T-helper 22 cell (primary cell): ENCODE measurements at regions not wholly inside any gene's neighbourhood (a gene's known extent, or its start where the extent isn't known, plus 50 kb on each side); places are given as distances from the start of the nearest gene placed in this dataset.
"Not testable (repeated sequence)": the region's sequence is repeated elsewhere in the genome, so short reads cannot be mapped to it uniquely, and the experiment has no call there.

Experiments used
- DNase-seq: peaks from one replicate; pipeline ENCODE4 v3.0.0-alpha.2; 2020; ENCODE audit warnings: low read depth

- no peak for DNase-seq
Measured at GRCh38 chr10:78210976-78211375, 177.3 kb downstream of the RPS24 start.

- DNase-seq = no peak
Measured at GRCh38 chr10:78211561-78212051, 177.9 kb downstream of the RPS24 start.

- no peak for DNase-seq
Measured at GRCh38 chr10:78212060-78212785, 178.6 kb downstream of the RPS24 start.

DNA sequence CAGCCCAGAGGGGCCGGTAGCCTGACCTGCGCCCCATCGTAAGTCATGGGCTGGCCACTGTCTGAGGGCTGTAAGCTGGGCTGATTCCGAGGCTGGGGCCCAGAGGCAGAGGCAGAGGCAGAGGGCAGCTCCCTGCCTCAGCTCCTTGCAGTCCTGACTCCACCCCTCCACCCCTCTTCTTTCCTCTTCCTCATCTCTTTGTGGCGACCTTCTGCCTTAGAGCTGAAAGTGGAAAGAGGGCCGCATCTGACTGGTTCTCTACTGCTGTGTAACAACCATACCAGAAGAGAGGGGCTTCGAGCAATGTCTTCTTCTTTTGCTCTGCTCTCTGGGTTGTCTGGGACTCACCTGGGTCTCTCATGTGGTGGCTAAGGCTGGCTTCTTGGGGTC, 179.1 kb downstream of the RPS24 start:
- no peak for DNase-seq

DNA sequence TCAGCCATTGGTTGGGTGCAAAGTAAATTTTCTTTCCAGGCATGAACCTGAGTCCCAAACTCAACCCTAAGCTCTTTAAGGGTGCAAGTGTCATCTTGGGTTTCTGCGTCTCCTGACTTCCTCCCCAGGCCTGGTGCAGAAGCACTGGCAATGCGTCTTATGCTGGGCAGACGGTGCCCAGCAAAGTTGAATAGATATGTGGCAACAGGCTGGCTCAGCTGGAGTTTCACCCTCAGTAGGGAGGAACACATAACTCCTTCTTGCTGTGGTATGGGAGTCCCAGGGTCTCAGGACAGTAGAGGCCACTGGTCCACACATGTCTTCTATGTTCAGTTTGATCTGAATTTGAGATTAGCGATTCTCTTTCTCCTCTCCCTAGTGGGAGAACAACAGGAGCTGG, 181.3 kb downstream of the RPS24 start:
- DNase-seq = no peak

DNA sequence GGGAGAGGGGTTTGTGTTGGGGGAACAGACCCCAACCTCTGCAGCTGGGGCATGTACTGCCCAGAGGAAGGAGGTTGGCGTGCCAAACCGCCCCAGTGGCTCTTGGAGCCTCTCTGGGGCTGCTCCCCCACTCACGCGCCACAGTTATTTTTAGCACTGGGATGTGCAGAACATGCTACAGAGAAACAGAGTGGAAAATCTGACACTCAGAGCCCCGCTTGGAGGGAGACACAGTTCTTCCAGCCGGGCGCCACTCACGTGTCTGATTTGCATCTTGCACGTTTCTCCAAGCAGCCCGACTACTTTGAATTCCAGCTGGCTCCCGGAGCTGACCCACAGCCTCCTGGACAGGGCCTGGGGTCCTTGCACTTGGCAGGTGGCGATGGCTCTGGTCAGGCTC, 182.0 kb downstream of the RPS24 start:
- no peak for DNase-seq

DNA sequence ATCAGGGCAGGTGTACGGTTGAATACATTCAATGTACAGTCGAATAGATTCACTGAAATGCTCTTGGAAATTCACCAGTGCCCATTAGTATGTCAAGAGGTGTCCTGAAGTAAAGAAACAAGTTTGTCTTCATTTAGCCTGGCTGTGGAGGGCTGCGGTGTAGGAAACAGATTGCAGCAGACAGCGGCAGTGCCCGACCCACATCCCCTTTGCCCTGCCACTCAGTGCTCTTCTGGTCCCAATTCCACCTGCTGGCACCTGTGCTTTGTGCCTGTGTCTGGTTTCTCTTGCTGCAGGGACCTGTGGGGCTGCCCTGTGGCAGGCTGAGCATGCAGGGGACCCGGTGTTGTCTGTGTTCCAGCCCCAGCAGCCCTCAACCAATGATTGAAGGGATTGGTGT, 183.7 kb downstream of the RPS24 start:
- no peak for DNase-seq

GRCh38 chr10:78218798-78219490, 185.3 kb downstream of the RPS24 start:
- DNase-seq = no peak

DNA sequence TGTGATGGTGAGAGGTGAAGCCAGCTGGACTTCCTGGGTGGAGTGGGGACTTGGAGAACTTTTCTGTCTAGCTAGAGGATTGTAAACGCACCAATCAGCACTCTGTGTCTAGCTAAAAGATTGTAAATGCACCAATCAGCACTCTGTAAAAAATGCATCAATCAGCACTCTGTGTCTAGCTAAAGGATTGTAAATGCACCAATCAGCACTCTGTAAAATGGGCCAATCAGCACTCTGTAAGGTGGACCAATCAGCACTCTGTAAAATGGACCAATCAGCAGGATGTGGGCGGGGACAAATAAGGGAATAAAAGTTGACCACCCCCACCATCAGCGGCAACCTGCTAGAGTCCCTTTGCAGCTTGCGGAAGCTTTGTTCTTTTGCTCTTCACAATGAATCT, 185.9 kb downstream of the RPS24 start:
- not testable (repeated sequence) for DNase-seq

DNA sequence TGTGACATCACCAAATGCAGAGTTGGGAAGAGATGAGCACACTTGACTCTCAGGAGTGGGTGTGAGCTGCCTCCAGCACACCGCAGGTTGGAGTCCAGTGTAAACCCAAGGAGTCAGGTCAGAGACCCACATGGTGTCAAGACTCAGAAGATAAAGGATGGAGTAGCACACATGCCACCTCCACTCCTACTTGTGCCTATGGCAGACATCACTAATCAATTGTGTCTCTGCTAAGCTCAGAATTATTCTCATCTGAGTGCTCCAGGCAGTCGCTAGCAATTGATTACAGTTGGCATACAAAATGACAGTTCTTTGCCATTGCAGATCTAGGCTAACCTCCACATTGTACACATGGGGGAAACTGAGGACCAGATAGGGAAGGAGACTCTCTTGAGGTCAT, 187.1 kb downstream of the RPS24 start:
- no peak for DNase-seq

GRCh38 chr10:78222096-78222790, 188.6 kb downstream of the RPS24 start:
- no peak for DNase-seq

DNA sequence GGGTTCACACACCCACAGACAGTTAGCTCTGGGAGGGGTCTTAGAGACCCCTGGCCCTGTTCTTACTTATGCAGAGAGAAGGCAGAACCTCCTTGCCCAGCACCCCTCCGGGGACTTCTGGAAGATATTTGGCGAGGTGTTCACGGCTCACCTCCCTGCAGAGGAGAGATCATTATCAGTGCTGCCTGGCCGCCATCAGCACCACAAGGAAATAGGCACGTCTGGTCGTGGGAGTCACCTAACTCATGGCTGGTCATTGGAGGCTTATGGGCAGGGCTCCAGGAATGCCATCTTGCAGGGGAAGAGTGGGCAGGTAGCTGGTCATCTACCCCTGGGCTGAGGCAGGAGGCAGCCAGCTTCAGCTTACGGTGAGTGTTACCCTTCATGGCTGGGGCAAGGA, 189.4 kb downstream of the RPS24 start:
- no peak for DNase-seq

- DNase-seq = no peak
Measured at GRCh38 chr10:78224602-78225001, 190.9 kb downstream of the RPS24 start.

- no peak for DNase-seq
Measured at GRCh38 chr10:78225594-78225993, 191.9 kb downstream of the RPS24 start.

DNA sequence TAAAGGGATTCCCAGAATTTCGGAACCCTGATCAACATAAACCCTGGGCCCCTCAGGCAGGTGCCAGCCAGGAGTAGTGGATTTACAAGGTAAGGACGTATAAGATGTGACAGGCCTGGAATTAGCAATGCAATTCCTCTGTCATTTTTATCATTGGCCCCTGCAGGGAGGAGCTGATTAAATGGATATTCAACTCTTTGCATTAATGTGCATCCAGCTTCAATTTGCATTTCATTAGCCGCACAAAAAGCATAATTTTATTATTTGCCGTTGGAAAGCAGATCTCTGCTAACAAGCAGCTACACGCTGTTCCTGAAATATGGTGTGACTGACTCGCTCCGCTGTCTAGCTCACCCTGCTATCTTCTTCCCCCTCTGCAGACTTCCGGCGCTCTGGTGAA, 195.8 kb downstream of the RPS24 start:
- no peak for DNase-seq

DNA sequence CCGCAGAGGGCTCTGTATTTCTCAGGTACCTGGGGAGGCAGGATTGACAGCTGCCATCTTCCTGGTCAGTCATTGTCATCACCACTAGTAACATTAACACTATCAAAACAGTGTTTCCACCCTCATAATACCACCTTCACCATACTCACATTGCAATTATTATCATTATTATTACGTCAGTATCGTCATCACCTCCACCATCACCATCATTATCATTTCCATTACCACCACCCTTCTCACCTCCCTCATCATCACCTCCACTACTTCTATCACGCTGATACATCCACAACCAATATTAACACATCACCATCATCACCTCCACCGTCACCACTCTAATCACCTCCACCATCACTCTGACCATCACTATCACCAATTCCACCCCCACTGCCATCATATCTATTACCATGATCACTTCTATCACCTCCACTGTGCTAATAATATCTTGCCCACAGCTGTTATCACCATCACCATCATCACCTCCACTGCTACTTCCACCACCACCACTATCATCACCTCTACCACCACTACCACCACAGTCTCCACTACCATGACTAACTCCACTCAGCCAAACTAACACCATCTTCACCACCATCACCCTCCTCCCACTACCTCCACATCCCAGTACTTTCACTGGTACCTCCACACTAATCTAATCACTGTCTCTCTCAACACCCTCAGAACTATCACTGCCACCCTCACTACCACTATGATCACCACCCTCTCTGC, 196.4 kb downstream of the RPS24 start:
- DNase-seq = no peak

GRCh38 chr10:78231327-78231726, 197.7 kb downstream of the RPS24 start:
- no peak for DNase-seq

DNA sequence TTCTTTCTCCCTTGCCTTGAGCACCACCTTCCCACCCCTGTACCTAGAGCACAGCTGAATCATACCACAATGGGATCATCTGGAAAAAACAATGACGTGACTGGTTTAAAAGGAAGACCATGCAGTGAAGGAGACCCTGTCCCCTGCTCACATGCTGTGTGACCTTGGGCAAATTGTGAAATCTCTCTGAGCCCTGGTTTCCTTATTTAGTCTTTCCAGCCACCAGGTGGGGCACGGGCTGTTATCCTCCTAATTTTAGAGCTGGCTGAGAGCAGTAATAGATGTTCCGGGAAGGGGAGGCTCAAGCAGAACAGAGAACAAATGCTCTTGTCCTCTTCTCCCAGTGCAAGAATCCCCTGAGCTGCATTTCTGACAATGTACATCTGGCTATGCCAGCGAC, 198.3 kb downstream of the RPS24 start:
- DNase-seq = no peak

DNA sequence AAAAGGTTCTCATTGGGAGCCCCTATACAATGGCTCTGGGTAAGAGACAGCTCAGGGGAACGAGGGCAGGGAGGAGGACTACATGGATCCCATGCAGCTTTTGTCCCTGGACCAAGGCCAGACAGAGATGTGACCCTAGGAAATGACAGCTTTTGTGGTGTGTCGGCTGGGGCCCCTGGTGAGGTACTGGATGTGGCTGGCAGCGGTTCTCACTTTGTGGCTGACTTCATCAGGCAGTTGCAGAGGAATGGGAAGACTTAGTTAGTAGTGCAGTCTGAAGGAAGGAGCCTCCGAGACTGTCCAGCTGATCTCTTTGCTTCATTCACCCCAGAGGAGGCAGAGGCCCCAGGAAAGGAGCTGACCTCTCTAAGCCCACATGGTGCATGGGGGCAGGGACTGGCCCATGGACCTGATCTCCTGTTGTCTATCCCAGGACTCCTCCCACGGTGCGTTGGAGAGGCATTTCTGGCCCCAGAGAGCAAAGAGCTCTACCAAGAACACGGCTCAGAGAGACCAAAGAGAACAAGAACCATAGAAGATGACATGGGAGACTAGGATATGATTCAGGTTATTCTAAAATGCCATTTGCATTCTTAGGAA, 202.9 kb downstream of the RPS24 start:
- no peak for DNase-seq

GRCh38 chr10:78237951-78238350, 204.3 kb downstream of the RPS24 start:
- DNase-seq = not testable (repeated sequence)

- DNase-seq = no peak
Measured at GRCh38 chr10:78247266-78247665, 213.6 kb downstream of the RPS24 start.

DNA sequence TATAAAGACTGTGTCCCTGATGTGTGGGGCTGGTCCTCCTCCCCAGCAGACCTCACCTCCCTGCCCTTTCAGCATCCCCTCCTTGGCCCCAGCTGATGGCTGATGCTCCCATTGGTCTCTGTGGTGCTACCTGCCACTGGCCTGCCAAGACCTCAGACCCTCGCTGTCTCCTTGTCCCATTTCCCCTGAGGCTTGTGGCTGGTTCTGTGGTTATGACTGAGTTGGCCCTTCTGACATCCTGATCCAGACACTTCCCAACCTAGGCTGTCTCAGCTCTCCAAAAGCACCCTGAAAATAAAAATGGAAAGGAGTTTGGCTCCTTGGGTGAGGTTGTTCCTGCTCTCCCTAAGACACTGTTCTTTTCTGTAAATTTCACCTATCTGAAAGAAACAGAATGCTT, 214.2 kb downstream of the RPS24 start:
- DNase-seq = no peak
